ENCODE measurements at regions not wholly inside any gene's neighbourhood (a gene's known extent, or its start where the extent isn't known, plus 50 kb on each side); places are given as distances from the start of the nearest gene placed in this dataset.

GRCh38 chr20:4373454-4373853, 124.4 kb upstream of the ADRA1D start:
- no peak for TF ChIP-seq CTCF (IDR thresholded peaks at IDR 0.05)
- TF ChIP-seq POLR2A (IDR thresholded peaks at IDR 0.05), result no peak
- no peak for DNase-seq (ENCODE audit: low spot score in 2 of 2)
- no peak overlapping the region for H3K4me3 ChIP-seq (ENCODE audit: low read depth, poor library complexity, severe bottlenecking)
- intact Hi-C loops (cut with DNase I; ENCODE audit: low total_unique reads), result no loop called here
- WGBS, 2 donors, result 81 to 90% methylated on average over 1 of the region's 1 CpG

- WGBS, 2 donors, result 72 to 82% methylated on average over 2 of the region's 2 CpGs
- intact Hi-C loops (cut with DNase I; ENCODE audit: low total_unique reads), result no loop called here
- no peak for TF ChIP-seq POLR2A (IDR thresholded peaks at IDR 0.05)
- TF ChIP-seq CTCF (IDR thresholded peaks at IDR 0.05), result no peak
- H3K4me3 ChIP-seq (ENCODE audit: low read depth, poor library complexity, severe bottlenecking), result no peak overlapping the region
- DNase-seq (ENCODE audit: low spot score in 2 of 2), result no peak
Measured at GRCh38 chr20:4371623-4372251, 122.7 kb upstream of the ADRA1D start.

GRCh38 chr20:4370851-4371250, 121.8 kb upstream of the ADRA1D start:
- no peak for TF ChIP-seq POLR2A (IDR thresholded peaks at IDR 0.05)
- no peak for TF ChIP-seq CTCF (IDR thresholded peaks at IDR 0.05)
- H3K4me3 ChIP-seq (ENCODE audit: low read depth, poor library complexity, severe bottlenecking), result no peak overlapping the region
- WGBS, 2 donors, result 78 to 84% methylated on average over 2 of the region's 2 CpGs
- intact Hi-C loops (cut with DNase I; ENCODE audit: low total_unique reads), result no loop called here
- DNase-seq (ENCODE audit: low spot score in 2 of 2), result no peak

- WGBS, 2 donors, result 67 to 76% methylated on average over 6 of the region's 6 CpGs
- TF ChIP-seq POLR2A (IDR thresholded peaks at IDR 0.05), result no peak
- TF ChIP-seq CTCF (IDR thresholded peaks at IDR 0.05), result no peak
- H3K4me3 ChIP-seq (ENCODE audit: low read depth, poor library complexity, severe bottlenecking), result no peak overlapping the region
- DNase-seq (ENCODE audit: low spot score in 2 of 2), result no peak
- intact Hi-C loops (cut with DNase I; ENCODE audit: low total_unique reads), result no loop called here
Measured at GRCh38 chr20:4369798-4370124, 120.7 kb upstream of the ADRA1D start.

- DNase-seq (ENCODE audit: low spot score in 2 of 2), result no peak
- intact Hi-C loops (cut with DNase I; ENCODE audit: low total_unique reads), result no loop called here
- 76 to 83% methylated on average over 2 of the region's 2 CpGs for WGBS, 2 donors
- H3K4me3 ChIP-seq (ENCODE audit: low read depth, poor library complexity, severe bottlenecking), result no peak overlapping the region
- no peak for TF ChIP-seq POLR2A (IDR thresholded peaks at IDR 0.05)
- no peak for TF ChIP-seq CTCF (IDR thresholded peaks at IDR 0.05)
Measured at GRCh38 chr20:4369119-4369797, 120.2 kb upstream of the ADRA1D start.

GRCh38 chr20:4366076-4366475, 117.0 kb upstream of the ADRA1D start:
- peak in 1 of 2 donors; percentile 16 for DNase-seq (ENCODE audit: low spot score in 2 of 2)
- H3K4me3 ChIP-seq (ENCODE audit: low read depth, poor library complexity, severe bottlenecking), result no peak overlapping the region
- TF ChIP-seq CTCF (IDR thresholded peaks at IDR 0.05) (no peak), POLR2A (IDR thresholded peaks at IDR 0.05) (no peak)
- intact Hi-C loops (cut with DNase I; ENCODE audit: low total_unique reads), result no loop called here
- 54 to 71% methylated on average over 1 of the region's 1 CpG for WGBS, 2 donors

All from lower leg skin (tissue), 4 donors.